ENCODE measurements at regions not wholly inside any gene's neighbourhood (a gene's known extent, or its start where the extent isn't known, plus 50 kb on each side); places are given as distances from the start of the nearest gene placed in this dataset.

GRCh38 chr2:125566422-125566821 is 1089.5 kb upstream of the GYPC start:
- Histone ChIP-seq H3K9me2 (replicated peaks; ENCODE audit: insufficient read depth) (no peaks in the 10 kb centered on the region), H3K36me3 (replicated peaks; ENCODE audit: insufficient read depth, low read depth) (no peaks in the 10 kb centered on the region), H3K4me2 (no peak overlapping the region), H3K27me3 (no peaks in the 10 kb centered on the region), H2AFZ (no peak overlapping the region), H4K20me1 (ENCODE audit: insufficient read depth, poor library complexity, severe bottlenecking) (no peaks in the 10 kb centered on the region), H3K4me3 (no peak overlapping the region), H3K4me1 (ENCODE audit: insufficient read depth) (no peaks in the 10 kb centered on the region), H3K79me2 (no peaks in the 10 kb centered on the region), H3K9me3 (ENCODE audit: low read depth) (no peaks in the 10 kb centered on the region), H3K27ac (no peak overlapping the region)
- no peak for TF ChIP-seq EZH2 (IDR thresholded peaks at IDR 0.05; ENCODE audit: borderline replicate concordance)
- 84% methylated on average over 3 of the region's 3 CpGs for WGBS (ENCODE audit: low lambda C conversion rate, missing lambda C conversion rate)
- no peak for DNase-seq (ENCODE audit: low spot score)

- H3K36me3 ChIP-seq (replicated peaks; ENCODE audit: insufficient read depth, low read depth): no peaks in the 10 kb centered on the region
- WGBS (ENCODE audit: low lambda C conversion rate, missing lambda C conversion rate): 84% methylated on average over 3 of the region's 3 CpGs
- H4K20me1 ChIP-seq (ENCODE audit: insufficient read depth, poor library complexity, severe bottlenecking): no peaks in the 10 kb centered on the region
- DNase-seq (ENCODE audit: low spot score): no peak
- no peaks in the 10 kb centered on the region for H3K9me3 ChIP-seq (ENCODE audit: low read depth)
- TF ChIP-seq EZH2phosphoT487 (IDR thresholded peaks at IDR 0.05; ENCODE audit: low read depth, severe bottlenecking, unreplicated experiment): no peak
- TF ChIP-seq CTCF (IDR thresholded peaks at IDR 0.05; ENCODE audit: poor library complexity): no peak
- TF ChIP-seq EZH2 (IDR thresholded peaks at IDR 0.05; ENCODE audit: borderline replicate concordance): no peak
- no peak overlapping the region for H3K4me2 ChIP-seq
- no peaks in the 10 kb centered on the region for H3K27me3 ChIP-seq
- no peaks in the 10 kb centered on the region for H3K9me2 ChIP-seq (replicated peaks; ENCODE audit: insufficient read depth)
- H3K79me2 ChIP-seq: no peaks in the 10 kb centered on the region
- H2AFZ ChIP-seq: no peak overlapping the region
- no peak overlapping the region for H3K27ac ChIP-seq
- no peaks in the 10 kb centered on the region for H3K4me1 ChIP-seq (ENCODE audit: insufficient read depth)
- H3K4me3 ChIP-seq: no peak overlapping the region
These were observed 1088.9 kb upstream of the GYPC start for GRCh38 chr2:125567100-125567499.

GRCh38 chr2:125572660-125573059 is 1083.3 kb upstream of the GYPC start:
- Histone ChIP-seq H3K4me2 (no peak overlapping the region), H3K4me1 (ENCODE audit: insufficient read depth) (no peaks in the 10 kb centered on the region), H3K79me2 (no peaks in the 10 kb centered on the region), H4K20me1 (ENCODE audit: insufficient read depth, poor library complexity, severe bottlenecking) (no peaks in the 10 kb centered on the region), H2AFZ (no peak overlapping the region), H3K9me2 (replicated peaks; ENCODE audit: insufficient read depth) (no peaks in the 10 kb centered on the region), H3K9me3 (ENCODE audit: low read depth) (no peaks in the 10 kb centered on the region), H3K4me3 (no peak overlapping the region), H3K27ac (no peak overlapping the region), H3K27me3 (no peaks in the 10 kb centered on the region), H3K36me3 (replicated peaks; ENCODE audit: insufficient read depth, low read depth) (no peaks in the 10 kb centered on the region)
- TF ChIP-seq CTCF (IDR thresholded peaks at IDR 0.05; ENCODE audit: poor library complexity): no peak
- no peak for TF ChIP-seq EZH2 (IDR thresholded peaks at IDR 0.05; ENCODE audit: borderline replicate concordance)
- no peak for TF ChIP-seq EZH2phosphoT487 (IDR thresholded peaks at IDR 0.05; ENCODE audit: low read depth, severe bottlenecking, unreplicated experiment)
- no peak for DNase-seq (ENCODE audit: low spot score)
- WGBS (ENCODE audit: low lambda C conversion rate, missing lambda C conversion rate): 72% methylated on average over 2 of the region's 2 CpGs

GRCh38 chr2:125573432-125573831 is 1082.5 kb upstream of the GYPC start:
- no peak for TF ChIP-seq CTCF (IDR thresholded peaks at IDR 0.05; ENCODE audit: poor library complexity)
- no peak for TF ChIP-seq EZH2 (IDR thresholded peaks at IDR 0.05; ENCODE audit: borderline replicate concordance)
- TF ChIP-seq EZH2phosphoT487 (IDR thresholded peaks at IDR 0.05; ENCODE audit: low read depth, severe bottlenecking, unreplicated experiment): no peak

More at GRCh38 chr2:125573432-125573831, 1082.5 kb upstream of the GYPC start:
- Histone ChIP-seq H3K27me3 (no peaks in the 10 kb centered on the region), H3K79me2 (no peaks in the 10 kb centered on the region), H3K27ac (no peak overlapping the region), H3K36me3 (replicated peaks; ENCODE audit: insufficient read depth, low read depth) (no peaks in the 10 kb centered on the region), H3K4me3 (no peak overlapping the region), H3K9me3 (ENCODE audit: low read depth) (no peaks in the 10 kb centered on the region), H3K9me2 (replicated peaks; ENCODE audit: insufficient read depth) (no peaks in the 10 kb centered on the region), H3K4me2 (no peak overlapping the region), H2AFZ (no peak overlapping the region), H4K20me1 (ENCODE audit: insufficient read depth, poor library complexity, severe bottlenecking) (no peaks in the 10 kb centered on the region), H3K4me1 (ENCODE audit: insufficient read depth) (no peaks in the 10 kb centered on the region)
- no peak for DNase-seq (ENCODE audit: low spot score)
- 50% methylated on average over 2 of the region's 2 CpGs for WGBS (ENCODE audit: low lambda C conversion rate, missing lambda C conversion rate)
